ENCODE measurements at regions not wholly inside any gene's neighbourhood (a gene's known extent, or its start where the extent isn't known, plus 50 kb on each side); places are given as distances from the start of the nearest gene placed in this dataset.

DNA sequence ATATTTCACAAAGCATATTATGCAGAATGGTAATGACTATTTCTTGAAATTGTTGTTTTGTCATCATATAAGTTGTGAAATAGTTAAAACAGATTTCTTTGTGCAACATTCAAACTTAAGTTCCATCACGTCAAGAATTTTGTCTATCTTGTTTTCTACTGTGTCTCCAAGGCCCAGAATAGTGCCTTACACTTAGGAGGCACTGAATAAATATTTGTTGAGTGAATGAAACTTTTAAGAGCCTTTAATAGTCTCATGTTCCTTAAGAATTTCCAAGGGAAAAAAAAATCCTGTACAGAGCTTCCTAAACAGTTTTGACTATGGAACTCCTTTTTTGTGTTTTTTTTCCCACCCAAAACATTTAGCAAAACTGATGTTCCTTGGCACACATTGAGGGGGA lies 50.8 kb upstream of the TNFSF18 start:
- Mint-ChIP-seq H3K4me1 (peaks cover 0 to 1% of the 10 kb centered on the region in 2 donors), H3K27me3 (no peaks in the 10 kb centered on the region), H3K9me3 (peaks cover 17 to 18% of the 10 kb centered on the region in 2 donors), H3K27ac (no peak overlapping the region), H3K4me3 (no peak overlapping the region), H3K36me3 (peaks cover 6 to 16% of the 10 kb centered on the region in 2 donors)
- DNase-seq (no peak), ATAC-seq (replicated peaks) (no peak)

DNA sequence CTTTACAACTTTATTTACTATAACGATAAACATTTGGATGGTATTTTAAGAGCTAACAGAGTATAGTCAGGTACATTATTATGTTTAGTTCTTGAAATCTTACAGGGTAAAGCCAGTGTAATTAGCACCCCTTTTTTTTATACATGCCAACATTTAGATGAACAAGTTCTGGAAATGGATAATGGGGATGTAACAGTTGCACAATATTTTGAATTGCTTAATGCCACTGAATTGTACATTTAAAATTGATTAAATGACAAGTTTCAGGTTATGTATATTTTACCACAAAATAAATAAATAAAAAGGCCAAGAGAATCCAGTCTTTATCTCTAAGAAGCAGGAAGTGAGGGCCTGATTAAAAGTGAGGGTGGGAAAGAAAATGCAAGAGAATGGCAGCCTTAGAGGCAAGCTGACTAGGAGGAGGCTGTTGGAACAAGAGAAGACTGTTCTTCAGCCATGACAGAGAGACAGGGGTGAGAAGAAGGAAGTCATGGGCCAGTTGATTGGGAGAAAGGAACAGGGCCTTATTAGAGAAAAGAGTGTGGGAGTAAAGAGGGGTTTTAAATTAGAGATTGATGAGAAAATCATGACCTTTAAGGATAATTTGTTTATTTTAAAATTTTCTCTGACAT lies 49.9 kb upstream of the TNFSF18 start:
- H3K9me3 Mint-ChIP-seq = peaks cover 15 to 18% of the 10 kb centered on the region in 2 donors
- H3K27me3 Mint-ChIP-seq = no peaks in the 10 kb centered on the region
- peaks cover 6 to 16% of the 10 kb centered on the region in 2 donors for H3K36me3 Mint-ChIP-seq
- peaks cover 0 to 1% of the 10 kb centered on the region in 2 donors for H3K4me1 Mint-ChIP-seq
- no peak overlapping the region for H3K27ac Mint-ChIP-seq
- ATAC-seq (replicated peaks) = no peak
- no peak for DNase-seq
- H3K4me3 Mint-ChIP-seq = no peak overlapping the region

All from stimulated activated naive B cell treated with anti-CD40 and anti-IgM and Interleukin-4, amounts not matched to agents 10 μg/mL and 1 μg/mL and 100 μg/mL, for 72 hours (primary cell).